NCI-H2107 treated with DMSO at 0.1 percent for 48 hours (cell line): ENCODE measurements at regions not wholly inside any gene's neighbourhood (a gene's known extent, or its start where the extent isn't known, plus 50 kb on each side); places are given as distances from the start of the nearest gene placed in this dataset.
"Not testable (repeated sequence)": the region's sequence is repeated elsewhere in the genome, so short reads cannot be mapped to it uniquely, and the experiment has no call there.

ENCODE experiments used
- DNase-seq: peaks from one replicate; lab custom pipeline; 2025; ENCODE audit not compliant: unreplicated experiment; lab: John Stamatoyannopoulos, UW

DNA sequence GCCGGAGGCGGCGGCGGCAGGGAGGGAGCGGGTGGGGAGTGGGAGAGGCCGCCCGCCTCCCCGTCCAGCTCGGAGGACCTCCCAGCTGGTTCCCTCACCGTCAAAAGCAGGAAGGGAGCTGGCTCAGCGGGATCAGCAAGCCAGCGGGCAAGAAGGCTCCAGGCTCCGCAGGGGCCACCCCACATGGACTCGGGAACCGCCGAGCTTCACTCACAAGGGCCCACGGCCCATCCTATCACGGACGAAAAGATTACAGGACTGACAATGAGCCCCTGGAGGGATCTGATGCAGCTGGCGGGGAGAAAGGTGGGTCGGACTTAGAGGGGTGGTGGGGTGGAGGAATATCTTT, 86.3 kb downstream of the FAM72B start:
- DNase-seq = not testable (repeated sequence)

DNA sequence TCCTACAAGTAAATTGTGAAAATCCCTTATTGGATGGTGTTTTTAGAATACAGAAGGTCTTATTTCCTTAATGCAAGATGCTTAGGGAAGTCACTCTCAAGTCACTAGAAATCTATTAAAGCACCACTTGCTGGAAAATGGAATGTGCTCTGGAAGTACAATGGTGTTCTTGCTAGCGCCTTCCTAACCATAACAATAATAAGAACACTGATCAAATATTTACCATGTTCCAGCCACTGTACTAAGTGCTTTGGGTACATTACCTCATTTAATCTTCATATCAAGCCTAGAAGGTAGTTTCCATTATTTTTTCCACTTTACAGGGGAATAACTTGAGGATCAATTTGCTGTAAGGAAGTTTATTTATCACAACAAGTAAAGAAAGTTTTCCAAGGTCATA, 75.1 kb downstream of the FAM72B start:
- not testable (repeated sequence) for DNase-seq

DNA sequence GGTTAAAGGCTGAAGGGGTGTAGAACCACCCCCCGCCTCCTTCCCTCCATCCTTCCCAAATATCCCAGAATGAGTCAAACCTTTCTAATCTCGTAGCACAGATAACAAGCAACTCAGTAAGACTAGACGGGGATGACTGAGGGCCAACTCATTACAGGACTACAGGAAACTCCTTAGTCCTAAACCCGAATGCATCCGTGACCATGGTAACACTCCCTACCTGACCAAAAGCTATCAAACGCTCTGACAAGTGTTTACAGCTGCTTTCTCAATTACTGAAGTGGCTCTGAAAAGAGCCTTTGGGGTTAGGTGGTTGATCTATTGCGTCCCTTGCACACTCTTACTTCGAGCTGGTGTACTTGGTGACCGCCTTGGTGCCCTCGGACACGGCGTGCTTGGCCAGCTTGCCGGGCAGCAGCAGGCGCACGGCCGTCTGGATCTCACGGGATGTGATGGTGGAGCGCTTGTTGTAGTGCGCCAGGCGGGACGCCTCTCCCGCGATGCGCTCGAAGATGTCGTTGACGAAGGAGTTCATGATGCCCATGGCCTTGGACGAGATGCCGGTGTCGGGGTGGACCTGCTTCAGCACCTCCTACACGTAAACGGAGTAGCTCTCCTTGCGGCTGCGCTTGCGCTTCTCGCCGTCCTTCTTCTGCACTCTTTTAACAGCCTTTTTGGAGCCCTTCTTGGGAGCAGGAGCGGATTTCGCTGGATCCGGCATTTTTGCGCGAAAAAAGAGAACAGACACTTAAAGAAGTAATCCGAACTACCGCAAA, 67.4 kb downstream of the FAM72B start:
- DNase-seq = not testable (repeated sequence)

DNA sequence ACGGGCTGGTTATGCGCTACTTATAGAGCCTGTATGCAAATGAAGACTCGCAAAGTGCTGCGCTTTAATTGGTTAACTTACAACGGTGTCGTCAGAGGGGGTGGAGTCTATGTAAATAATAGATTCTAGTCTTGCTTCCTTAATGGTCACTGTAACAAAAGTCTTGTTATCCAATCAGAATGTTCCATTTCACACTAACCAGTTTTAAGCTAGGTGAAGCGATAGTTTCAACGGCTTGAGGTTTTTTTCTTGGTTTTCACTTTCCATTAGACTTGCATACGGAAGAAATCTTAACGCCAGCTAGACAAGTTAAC, 66.9 kb downstream of the FAM72B start:
- DNase-seq = not testable (repeated sequence)

DNA sequence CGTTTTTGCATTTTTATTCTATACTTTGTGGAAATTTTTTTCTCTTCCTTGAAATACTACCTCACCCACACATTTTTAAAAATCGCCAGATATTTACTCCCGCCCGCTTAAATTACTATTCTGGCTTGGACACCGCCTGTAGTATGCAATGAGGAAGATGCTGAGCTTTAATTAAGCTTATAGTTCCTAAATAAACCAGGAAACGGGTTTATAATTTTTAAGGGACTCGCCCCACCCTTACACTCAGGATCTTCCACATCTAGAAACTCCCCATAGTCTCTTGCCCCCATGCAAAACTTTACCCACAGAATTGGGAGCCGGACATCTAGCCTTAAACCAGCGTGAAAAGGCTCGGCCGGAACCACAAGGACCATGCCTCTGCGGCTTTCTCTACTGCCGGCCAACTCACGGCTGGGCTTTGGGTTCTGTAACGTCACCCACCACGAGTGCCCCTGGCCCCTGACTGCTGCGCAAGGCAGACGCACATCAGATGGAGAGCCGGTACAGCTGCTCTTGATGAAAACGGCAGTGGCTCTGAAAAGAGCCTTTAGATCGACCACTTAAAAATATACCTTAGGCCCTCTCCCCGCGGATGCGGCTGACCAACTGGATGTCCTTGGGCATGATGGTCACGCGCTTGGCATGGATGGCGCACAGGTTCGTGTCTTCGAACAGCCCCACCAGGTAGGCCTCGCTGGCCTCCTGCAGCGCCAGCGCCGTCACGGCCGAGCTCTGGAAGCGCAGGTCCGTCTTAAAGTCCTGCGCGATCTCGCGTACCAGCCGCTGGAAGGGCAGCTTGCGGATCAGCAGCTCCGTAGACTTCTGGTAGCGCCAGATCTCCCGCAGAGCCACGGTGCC, 66.3 kb downstream of the FAM72B start:
- not testable (repeated sequence) for DNase-seq
